GM12878 (cell line): ENCODE measurements at regions not wholly inside any gene's neighbourhood (a gene's known extent, or its start where the extent isn't known, plus 50 kb on each side); places are given as distances from the start of the nearest gene placed in this dataset.

Experiments
- ATAC-seq: fragments of 200-7000 bp; cut with Tn5 transposase; 3 replicates; pipeline ENCODE4 v1.9.1; 2020; ENCODE audit warnings: mild to moderate bottlenecking, moderate library complexity
- BruUV-seq: library from RNA; stranded (reverse); fragments of 400-500 nt; replicated peaks from 2 replicates; lab custom pipeline; 2021; lab: Mats Ljungman, UMichigan
- CTCF ChIA-PET: fragments of 300-600 bp; sonication (Branson Sonifier 250); formaldehyde crosslinking; extraction: SDS; loops from one replicate; lab custom pipeline; 2021; ENCODE audit warnings: inconsistent platforms; lab: Yijun Ruan, JAX
- POLR2A ChIA-PET: fragments of 350-600 bp; formaldehyde crosslinking; extraction: SDS; loops from one replicate; lab custom pipeline; 2021; ENCODE audit warnings: inconsistent platforms; lab: Charles Lee
- RAD21 ChIA-PET: fragments of 300-600 bp; sonication (Branson Sonifier 250); formaldehyde crosslinking; loops from one replicate; lab custom pipeline; 2023; ENCODE audit warnings: antibody characterized with exemption; ENCODE audit not compliant: unreplicated experiment; lab: Charles Lee
- SMC1A ChIA-PET: fragments of 300-600 bp; sonication (Branson Sonifier 250); formaldehyde crosslinking; loops from one replicate; lab custom pipeline; 2023; ENCODE audit not compliant: unreplicated experiment, uncharacterized antibody; lab: Charles Lee
- DNase-seq: peaks from one replicate; pipeline ENCODE4 v3.0.0-alpha.2; 2011; ENCODE audit warnings: low read depth, low spot score
- FAIRE-seq: peaks from 3 replicates; lab custom pipeline; 2011; peaks lifted over from hg19 to GRCh38; lab: Jason Lieb, UNC
- H2AFZ ChIP-seq: 2 replicates; pipeline ENCODE4 v1.6.0; 2011; ENCODE audit warnings: low read depth, low read length, control low read depth; ENCODE audit not compliant: control insufficient read depth
- H3K27ac ChIP-seq: 2 replicates; pipeline ENCODE4 v1.5.1; 2011; ENCODE audit warnings: control low read depth; ENCODE audit not compliant: control insufficient read depth, insufficient read depth
- H3K27me3 ChIP-seq, 2 experiments: replicated peaks in 1 of 2; 2 replicates each; pipeline versions ENCODE4 v1.6.0 to v1.6.1; 2011; ENCODE audit warnings: low read length in 1 of 2; ENCODE audit not compliant: control insufficient read depth in 2 of 2, insufficient read depth in 2 of 2
- H3K36me3 ChIP-seq, 2 experiments: 2 replicates each; pipeline ENCODE4 v1.5.1; 2011; ENCODE audit warnings: low read length in 1 of 2; ENCODE audit not compliant: control insufficient read depth in 2 of 2, insufficient read depth in 2 of 2
- H3K4me1 ChIP-seq: 2 replicates; pipeline ENCODE4 v1.6.1; 2011; ENCODE audit warnings: mild to moderate bottlenecking, low read length, moderate library complexity, mixed read lengths; ENCODE audit not compliant: control insufficient read depth, insufficient read depth
- H3K4me2 ChIP-seq: 2 replicates; pipeline ENCODE4 v1.6.0; 2011; ENCODE audit warnings: control low read depth; ENCODE audit not compliant: control insufficient read depth, insufficient read depth
- H3K4me3 ChIP-seq: fragments of 200-600 bp; sonication (generic); 2 replicates; pipeline ENCODE4 v1.5.1; 2016
- H3K79me2 ChIP-seq: 2 replicates; pipeline ENCODE4 v1.6.0; 2011; ENCODE audit warnings: low read length; ENCODE audit not compliant: control insufficient read depth, insufficient read depth
- H3K9ac ChIP-seq: 2 replicates; pipeline ENCODE4 v1.8.0; 2011; ENCODE audit warnings: low read length, control low read depth, mixed read lengths; ENCODE audit not compliant: control insufficient read depth, insufficient read depth
- H3K9me3 ChIP-seq: replicated peaks from 3 replicates; pipeline ENCODE4 v1.5.1; 2011; ENCODE audit warnings: mild to moderate bottlenecking, low read length; ENCODE audit not compliant: control insufficient read depth, insufficient read depth
- H4K20me1 ChIP-seq: 2 replicates; pipeline ENCODE4 v1.6.0; 2011; ENCODE audit not compliant: control insufficient read depth, insufficient read depth
- FOS ChIP-seq: IDR thresholded peaks from 3 replicates; pipeline ENCODE4 v1.6.1; 2011; ENCODE audit warnings: borderline replicate concordance; ENCODE audit not compliant: insufficient read length; ENCODE audit errors: extremely low read depth
- IKZF2 ChIP-seq, 2 experiments: fragments of 450-650 bp; IDR thresholded peaks; 2 replicates each; pipeline ENCODE4 v1.6.1; 2017; ENCODE audit warnings: mild to moderate bottlenecking in 2 of 2, moderate library complexity in 2 of 2
- SMC3 ChIP-seq: IDR thresholded peaks from 2 replicates; pipeline ENCODE4 v1.6.1; 2011; ENCODE audit warnings: low read length, improper control_type of control experiment, borderline replicate concordance
- TARDBP ChIP-seq: IDR thresholded peaks from 2 replicates; pipeline ENCODE4 v1.6.1; 2016; ENCODE audit warnings: borderline replicate concordance
- YBX1 ChIP-seq: fragments of 450-650 bp; IDR thresholded peaks from 2 replicates; pipeline ENCODE4 v1.6.1; 2016; ENCODE audit warnings: antibody characterized with exemption
- ZNF274 ChIP-seq: IDR thresholded peaks from one replicate; pipeline ENCODE4 v1.8.0; 2011; ENCODE audit not compliant: insufficient read length, insufficient read depth
- ZNF592 ChIP-seq: fragments of 450-650 bp; IDR thresholded peaks from 2 replicates; pipeline ENCODE4 v1.6.1; 2017; ENCODE audit warnings: mild to moderate bottlenecking, moderate library complexity
- WGBS: methylation state at CpG from one replicate; pipeline ENCODE4 v1.1.6; 2016; ENCODE audit warnings: low lambda C conversion rate; ENCODE audit not compliant: insufficient replicate concordance, insufficient coverage; ENCODE audit errors: missing lambda C conversion rate; 5-methylcytosine and 5-hydroxymethylcytosine counted together
- in situ Hi-C: fragments of 300-500 bp; cut with MboI; formaldehyde crosslinking; loops from 9 replicates; pipeline ENCODE4 v1.14.3; 2018; ENCODE audit warnings: mixed read lengths
- intact Hi-C: fragments of 100-400 bp; cut with micrococcal nuclease; formaldehyde crosslinking; loops from one replicate; pipeline ENCODE4 v1.14.2; 2022; ENCODE audit not compliant: unreplicated experiment
- TF ChIP-seq, protein P1 (sequence below): IDR thresholded peaks from 2 replicates; pipeline ENCODE4 v1.6.1; 2011; ENCODE audit warnings: borderline replicate concordance, low read depth, mild to moderate bottlenecking, moderate library complexity, mixed read lengths, low read length; ENCODE audit not compliant: insufficient read depth; ENCODE audit errors: extremely low read length

DNA sequence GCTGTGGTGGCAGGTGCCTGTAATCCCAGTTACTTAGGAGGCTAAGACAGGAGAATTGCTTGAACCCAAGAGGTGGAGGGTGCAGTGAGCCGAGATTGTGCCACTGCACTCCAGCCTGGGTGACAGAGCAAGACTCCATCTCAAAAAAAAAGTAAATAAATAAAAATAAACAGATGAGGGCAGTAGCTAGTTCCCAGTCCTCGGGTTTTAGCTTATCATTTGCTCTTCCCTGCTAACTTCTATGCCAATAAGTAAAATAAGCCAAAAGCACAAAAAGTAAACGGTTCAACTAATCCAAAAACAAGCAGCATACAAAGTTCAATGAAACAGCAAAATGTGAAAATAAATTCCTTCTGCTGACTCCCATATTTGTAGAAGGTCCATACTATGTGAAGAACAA is 133.0 kb upstream of the TMCC3 start:
- Histone ChIP-seq H3K9me3 (peaks cover 7% of the 10 kb centered on the region), H3K36me3 (peaks cover 1 to 18% of the 10 kb centered on the region in 2 experiments; a peak in 3 of 4 replicates), H2AFZ (no peak overlapping the region), H3K9ac (no peak overlapping the region), H3K4me2 (no peak overlapping the region)
- DNase-seq: no peak
- ATAC-seq: no peak; the same call in 2 of the 3 replicates
- TF ChIP-seq IKZF2 (IDR thresholded peaks at IDR 0.05) (no peak), YBX1 (no peak), ZNF592 (no peak), SMC3 (no peak), ZNF274 (no peak), FOS (no peak), TARDBP (no peak)
- TF ChIP-seq, protein P1, sequence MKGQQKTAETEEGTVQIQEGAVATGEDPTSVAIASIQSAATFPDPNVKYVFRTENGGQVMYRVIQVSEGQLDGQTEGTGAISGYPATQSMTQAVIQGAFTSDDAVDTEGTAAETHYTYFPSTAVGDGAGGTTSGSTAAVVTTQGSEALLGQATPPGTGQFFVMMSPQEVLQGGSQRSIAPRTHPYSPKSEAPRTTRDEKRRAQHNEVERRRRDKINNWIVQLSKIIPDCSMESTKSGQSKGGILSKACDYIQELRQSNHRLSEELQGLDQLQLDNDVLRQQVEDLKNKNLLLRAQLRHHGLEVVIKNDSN: no peak
- TF ChIP-seq, all 136 proteins: peak for 0
- intact Hi-C loops (no loop called here), in situ Hi-C loops (no loop called here)
- no peak overlapping the region for H3K4me3 ChIP-seq
- SMC1A ChIA-PET: interaction anchor here (0.7 to 1.5 kb wide), 10 partner anchors 10 to 205 kb away, joined by 3 to 6 read pairs (median 4); no protein-coding TSS in a partner anchor
- RAD21 ChIA-PET: interaction anchor here (1.1 to 2.0 kb wide), 3 partner anchors 35 to 92 kb away, joined by 3 to 5 read pairs (median 5); no protein-coding TSS in a partner anchor
- CTCF ChIA-PET: interaction anchor here (1.0 to 1.4 kb wide), 3 partner anchors 9 to 92 kb away, joined by 3 to 4 read pairs (median 3); no protein-coding TSS in a partner anchor
- POLR2A ChIA-PET: interaction anchor here (0.8 to 1.4 kb wide), 2 partner anchors 8 to 13 kb away, joined by 3 to 4 read pairs; no protein-coding TSS in a partner anchor
- H3K27ac ChIP-seq: no peak overlapping the region
- no TSS peak for BruUV-seq
- no peaks in the 10 kb centered on the region for H4K20me1 ChIP-seq
- no peaks in the 10 kb centered on the region for H3K27me3 ChIP-seq
- peaks cover 12% of the 10 kb centered on the region; the same call in 1 of the 2 replicates for H3K4me1 ChIP-seq
- H3K79me2 ChIP-seq: peaks cover 56% of the 10 kb centered on the region
- 51% methylated on average over 3 of the region's 3 CpGs for WGBS
- FAIRE-seq: no peak
